ENCODE measurements at regions not wholly inside any gene's neighbourhood (a gene's known extent, or its start where the extent isn't known, plus 50 kb on each side); places are given as distances from the start of the nearest gene placed in this dataset.

GRCh38 chr7:68107968-68108367, 1111.3 kb downstream of the TYW1 start:
- in situ Hi-C loops (cut with MboI; ENCODE audit: low sequenced_read_pairs in 4 of 4), result no loop called here
- ATAC-seq (no peak), DNase-seq (no peak)
- Histone ChIP-seq H3K4me1 (no peaks in the 10 kb centered on the region), H3K27me3 (no peaks in the 10 kb centered on the region), H3K4me3 (no peak overlapping the region), H3K27ac (no peak overlapping the region), H3K36me3 (no peaks in the 10 kb centered on the region), H3K9me3 (no peaks in the 10 kb centered on the region)
- intact Hi-C loops (cut with DNase I; ENCODE audit: low total_unique reads), result no loop called here
- TF ChIP-seq CTCF (IDR thresholded peaks at IDR 0.05 in 4 of 5, conservative IDR thresholded peaks at IDR 0.05 in 1 of 5) (no peak), POLR2A (IDR thresholded peaks at IDR 0.05) (no peak)

DNA sequence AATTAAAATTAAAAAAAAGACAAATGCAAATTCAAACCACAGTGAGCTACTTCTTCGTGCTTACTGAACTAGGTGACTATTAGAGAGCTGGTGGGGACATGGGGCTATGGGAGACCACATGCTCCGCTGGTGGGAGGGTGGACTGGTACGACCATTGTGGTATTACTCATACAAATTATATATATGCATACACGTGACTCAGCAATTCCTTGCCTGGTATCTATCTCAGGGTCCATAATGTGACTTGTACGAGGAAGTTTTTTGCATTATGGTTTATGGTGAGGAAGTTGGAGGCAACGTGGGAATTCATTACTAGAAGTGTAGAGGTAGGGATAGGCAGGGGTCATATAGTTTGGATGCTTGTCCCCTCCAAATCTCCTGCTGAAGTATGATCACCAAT, 1112.7 kb downstream of the TYW1 start:
- intact Hi-C loops (cut with DNase I; ENCODE audit: low total_unique reads) (no loop called here), in situ Hi-C loops (cut with MboI; ENCODE audit: low sequenced_read_pairs in 4 of 4) (no loop called here)
- DNase-seq, result no peak
- no peak for ATAC-seq
- Histone ChIP-seq H3K4me1 (no peaks in the 10 kb centered on the region), H3K27ac (no peak overlapping the region), H3K9me3 (no peaks in the 10 kb centered on the region), H3K4me3 (no peak overlapping the region), H3K36me3 (no peaks in the 10 kb centered on the region), H3K27me3 (no peaks in the 10 kb centered on the region)
- TF ChIP-seq CTCF (IDR thresholded peaks at IDR 0.05 in 4 of 5, conservative IDR thresholded peaks at IDR 0.05 in 1 of 5) (no peak), POLR2A (IDR thresholded peaks at IDR 0.05) (no peak)

GRCh38 chr7:68119411-68119810, 1122.8 kb downstream of the TYW1 start:
- in situ Hi-C loops (cut with MboI; ENCODE audit: low sequenced_read_pairs in 4 of 4), result no loop called here
- Histone ChIP-seq H3K4me3 (no peak overlapping the region), H3K4me1 (no peaks in the 10 kb centered on the region), H3K36me3 (no peaks in the 10 kb centered on the region), H3K27ac (no peak overlapping the region), H3K9me3 (no peaks in the 10 kb centered on the region), H3K27me3 (no peaks in the 10 kb centered on the region)
- DNase-seq, result no peak
- ATAC-seq, result no peak
- intact Hi-C loops (cut with DNase I; ENCODE audit: low total_unique reads), result no loop called here
- TF ChIP-seq POLR2A (IDR thresholded peaks at IDR 0.05), result no peak
- no peak for TF ChIP-seq CTCF (IDR thresholded peaks at IDR 0.05 in 4 of 5, conservative IDR thresholded peaks at IDR 0.05 in 1 of 5)

- Histone ChIP-seq H3K4me1 (no peaks in the 10 kb centered on the region), H3K27me3 (peaks cover 0 to 6% (median 0%) of the 10 kb centered on the region in 3 donors), H3K9me3 (no peaks in the 10 kb centered on the region), H3K4me3 (no peak overlapping the region), H3K27ac (no peak overlapping the region), H3K36me3 (no peaks in the 10 kb centered on the region)
- intact Hi-C loops (cut with DNase I; ENCODE audit: low total_unique reads), result no loop called here
- DNase-seq (no peak), ATAC-seq (no peak)
- in situ Hi-C loops (cut with MboI; ENCODE audit: low sequenced_read_pairs in 4 of 4), result no loop called here
- no peak for TF ChIP-seq CTCF (IDR thresholded peaks at IDR 0.05 in 4 of 5, conservative IDR thresholded peaks at IDR 0.05 in 1 of 5)
- no peak for TF ChIP-seq POLR2A (IDR thresholded peaks at IDR 0.05)
These were observed 1124.4 kb downstream of the TYW1 start for GRCh38 chr7:68121056-68121455.

DNA sequence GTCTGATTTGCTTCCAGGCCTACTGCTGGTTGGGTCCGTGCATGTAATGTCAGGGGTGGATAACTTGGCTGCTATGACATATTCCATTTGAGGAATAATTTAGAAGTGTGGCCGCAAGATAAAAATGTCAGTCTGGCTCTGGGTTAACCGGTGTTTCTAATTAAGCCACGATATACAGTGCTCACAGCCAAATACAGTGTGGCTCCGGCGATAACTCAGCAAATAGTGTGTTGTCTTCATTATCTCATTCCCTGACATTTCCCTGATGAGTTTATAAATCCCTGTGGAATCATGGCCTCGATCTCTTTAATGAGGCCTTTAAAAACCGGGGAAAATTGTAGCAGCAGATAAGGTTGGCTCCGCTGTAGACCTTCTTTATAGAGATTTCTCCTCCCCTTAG, 1125.0 kb downstream of the TYW1 start:
- Histone ChIP-seq H3K4me3 (no peak overlapping the region), H3K9me3 (no peaks in the 10 kb centered on the region), H3K36me3 (no peaks in the 10 kb centered on the region), H3K27ac (no peak overlapping the region), H3K27me3 (peaks cover 0 to 6% (median 3%) of the 10 kb centered on the region in 3 donors), H3K4me1 (no peaks in the 10 kb centered on the region)
- ATAC-seq (no peak), DNase-seq (no peak)
- intact Hi-C loops (cut with DNase I; ENCODE audit: low total_unique reads), result no loop called here
- in situ Hi-C loops (cut with MboI; ENCODE audit: low sequenced_read_pairs in 4 of 4), result no loop called here
- no peak for TF ChIP-seq CTCF (IDR thresholded peaks at IDR 0.05 in 4 of 5, conservative IDR thresholded peaks at IDR 0.05 in 1 of 5)

All from gastrocnemius medialis (tissue), 4 donors.